ENCODE measurements at regions not wholly inside any gene's neighbourhood (a gene's known extent, or its start where the extent isn't known, plus 50 kb on each side); places are given as distances from the start of the nearest gene placed in this dataset.

DNA sequence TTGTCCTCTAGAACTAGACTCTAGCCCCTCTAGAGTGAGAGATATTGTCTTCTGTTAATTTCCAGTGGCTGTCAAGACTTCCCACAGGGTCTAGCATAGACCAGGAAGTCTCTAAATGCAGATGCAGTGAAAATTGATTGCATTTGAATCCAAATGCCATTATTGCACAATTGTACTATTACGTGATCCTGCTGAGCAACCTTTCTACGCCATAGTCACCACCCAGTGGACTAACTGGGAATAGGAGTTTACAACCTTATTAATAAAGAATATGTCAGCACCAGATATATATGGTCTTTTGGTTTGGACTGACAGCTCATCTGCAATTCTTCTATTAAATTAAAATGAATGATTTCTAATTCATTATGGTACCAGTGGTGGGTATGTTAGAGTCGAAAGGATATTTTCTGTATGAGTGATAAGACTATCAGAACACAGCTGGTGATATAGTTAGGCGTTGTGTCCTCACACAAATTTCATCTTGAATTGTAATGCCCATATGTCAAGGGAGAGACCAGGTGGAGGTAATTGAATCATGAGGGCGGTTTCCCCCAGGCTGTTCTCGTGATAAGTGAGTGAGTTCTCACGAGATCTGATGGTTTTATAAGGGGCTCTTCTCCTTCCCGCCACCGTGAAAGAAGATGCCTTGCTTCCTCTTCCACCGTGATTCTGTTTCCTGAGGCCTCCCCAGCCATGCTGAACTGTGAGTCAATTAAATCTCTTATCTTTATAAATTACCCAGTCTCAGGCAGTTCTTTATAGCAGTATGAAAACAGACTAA, 138.9 kb upstream of the CA10 start:
- no peak overlapping the region for H3K4me3 ChIP-seq (ENCODE audit: low read depth, low read length)
- no peaks in the 10 kb centered on the region for H3K36me3 ChIP-seq (replicated peaks)
- no peak for TF ChIP-seq CTCF (IDR thresholded peaks at IDR 0.05; ENCODE audit: low read depth, low read length, missing control alignments)
- H3K27me3 ChIP-seq (replicated peaks), result no peaks in the 10 kb centered on the region
- in situ Hi-C loops (cut with HindIII; ENCODE audit: low pct_ligation_motif_present, low sequenced_read_pairs), result no loop called here
- H3K27ac ChIP-seq, result no peak overlapping the region
- no peak for DNase-seq

DNA sequence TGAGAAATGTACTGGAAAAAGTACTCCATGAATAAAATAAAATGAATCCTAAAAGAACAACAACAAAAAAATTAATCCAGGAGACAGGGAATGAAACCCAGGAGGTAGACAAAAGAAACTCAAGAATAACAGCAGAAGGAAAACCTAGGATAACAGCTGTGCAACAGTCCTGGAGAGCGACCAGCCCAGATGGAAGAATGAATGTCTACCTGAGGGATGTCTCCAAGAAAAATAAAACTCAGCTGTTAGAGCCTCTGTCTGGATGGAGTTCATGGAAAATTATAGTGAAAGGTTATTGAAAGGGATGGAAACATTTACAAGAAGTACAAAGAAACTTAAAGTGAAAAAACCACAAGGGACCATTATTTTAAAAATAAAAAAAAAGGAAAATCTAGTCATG, 135.8 kb upstream of the CA10 start:
- H3K4me3 ChIP-seq (ENCODE audit: low read depth, low read length), result no peak overlapping the region
- in situ Hi-C loops (cut with HindIII; ENCODE audit: low pct_ligation_motif_present, low sequenced_read_pairs), result no loop called here
- no peak for TF ChIP-seq CTCF (IDR thresholded peaks at IDR 0.05; ENCODE audit: low read depth, low read length, missing control alignments)
- DNase-seq, result no peak
- H3K36me3 ChIP-seq (replicated peaks), result no peaks in the 10 kb centered on the region
- no peaks in the 10 kb centered on the region for H3K27me3 ChIP-seq (replicated peaks)
- no peak overlapping the region for H3K27ac ChIP-seq

DNA sequence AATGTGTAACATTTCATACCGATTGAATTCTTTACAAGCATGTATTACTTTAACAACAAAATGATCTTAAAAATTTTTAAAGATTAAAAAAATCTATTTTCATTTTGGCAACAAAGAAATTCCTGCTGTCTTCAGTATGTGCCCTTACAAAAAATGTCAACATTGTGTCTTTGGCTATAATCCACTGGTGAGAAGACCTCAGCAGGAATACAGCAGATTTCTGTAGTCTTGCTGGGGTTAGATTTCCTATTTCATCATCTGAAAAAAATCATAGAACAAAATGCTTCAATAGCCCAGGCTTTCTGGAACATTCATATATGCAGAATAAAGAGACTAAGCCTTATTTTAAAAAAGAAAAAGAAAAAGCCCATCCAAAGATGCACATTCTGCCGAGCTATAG, 129.1 kb upstream of the CA10 start:
- no peak overlapping the region for H3K4me3 ChIP-seq (ENCODE audit: low read depth, low read length)
- no peak for TF ChIP-seq CTCF (IDR thresholded peaks at IDR 0.05; ENCODE audit: low read depth, low read length, missing control alignments)
- in situ Hi-C loops (cut with HindIII; ENCODE audit: low pct_ligation_motif_present, low sequenced_read_pairs), result no loop called here
- no peak for DNase-seq
- H3K27ac ChIP-seq, result no peak overlapping the region
- H3K36me3 ChIP-seq (replicated peaks), result no peaks in the 10 kb centered on the region
- no peaks in the 10 kb centered on the region for H3K27me3 ChIP-seq (replicated peaks)

- in situ Hi-C loops (cut with HindIII; ENCODE audit: low pct_ligation_motif_present, low sequenced_read_pairs), result no loop called here
- Histone ChIP-seq H3K27ac (no peak overlapping the region), H3K36me3 (replicated peaks) (no peaks in the 10 kb centered on the region), H3K27me3 (replicated peaks) (no peaks in the 10 kb centered on the region), H3K4me3 (ENCODE audit: low read depth, low read length) (no peak overlapping the region)
- DNase-seq, result no peak
- no peak for TF ChIP-seq CTCF (IDR thresholded peaks at IDR 0.05; ENCODE audit: low read depth, low read length, missing control alignments)
Measured at GRCh38 chr17:52283872-52284271, 125.4 kb upstream of the CA10 start.

- Histone ChIP-seq H3K27ac (no peak overlapping the region), H3K36me3 (replicated peaks) (no peaks in the 10 kb centered on the region), H3K27me3 (replicated peaks) (no peaks in the 10 kb centered on the region), H3K4me3 (ENCODE audit: low read depth, low read length) (no peak overlapping the region)
- TF ChIP-seq CTCF (IDR thresholded peaks at IDR 0.05; ENCODE audit: low read depth, low read length, missing control alignments), result no peak
- DNase-seq, result no peak
- in situ Hi-C loops (cut with HindIII; ENCODE audit: low pct_ligation_motif_present, low sequenced_read_pairs), result no loop called here
Measured at GRCh38 chr17:52276381-52277008, 118.0 kb upstream of the CA10 start.
